Smooth muscle cell (in vitro differentiated cells): ENCODE measurements at regions not wholly inside any gene's neighbourhood (a gene's known extent, or its start where the extent isn't known, plus 50 kb on each side); places are given as distances from the start of the nearest gene placed in this dataset.

Experiments
- DNase-seq: peaks from one replicate; lab custom pipeline; 2025; ENCODE audit not compliant: unreplicated experiment; lab: John Stamatoyannopoulos, UW
- H2AFZ ChIP-seq: fragments of 200-600 bp; sonication (generic); 2 replicates; pipeline ENCODE4 v1.6.0; 2016; ENCODE audit warnings: antibody characterized with exemption, low read depth, mild to moderate bottlenecking
- H3F3A ChIP-seq: fragments of 200-600 bp; sonication (generic); 2 replicates; pipeline ENCODE4 v1.6.0; 2017; ENCODE audit warnings: antibody characterized with exemption, low read depth
- H3K27ac ChIP-seq: fragments of 200-600 bp; sonication (generic); 2 replicates; pipeline ENCODE4 v1.5.1; 2016; ENCODE audit warnings: low read depth, mild to moderate bottlenecking
- H3K27me3 ChIP-seq: fragments of 200-600 bp; sonication (generic); 2 replicates; pipeline ENCODE4 v1.6.1; 2016; ENCODE audit warnings: low read depth, mild to moderate bottlenecking
- H3K36me3 ChIP-seq: fragments of 200-600 bp; sonication (generic); 2 replicates; pipeline ENCODE4 v1.5.1; 2016; ENCODE audit warnings: low read depth
- H3K4me1 ChIP-seq: fragments of 200-600 bp; sonication (generic); 2 replicates; pipeline ENCODE4 v1.5.1; 2016; ENCODE audit warnings: low read depth
- H3K4me2 ChIP-seq: fragments of 200-600 bp; sonication (generic); 2 replicates; pipeline ENCODE4 v1.6.0; 2016; ENCODE audit warnings: mild to moderate bottlenecking
- H3K4me3 ChIP-seq: fragments of 200-600 bp; sonication (generic); 2 replicates; pipeline ENCODE4 v1.5.1; 2016; ENCODE audit warnings: mild to moderate bottlenecking
- H3K79me2 ChIP-seq: fragments of 200-600 bp; sonication (generic); 2 replicates; pipeline ENCODE4 v1.6.0; 2016; ENCODE audit warnings: low read depth, mild to moderate bottlenecking
- H3K9ac ChIP-seq: fragments of 200-600 bp; sonication (generic); 2 replicates; pipeline ENCODE4 v1.6.0; 2016; ENCODE audit warnings: low read depth
- H3K9me3 ChIP-seq: fragments of 200-600 bp; sonication (generic); replicated peaks from 2 replicates; pipeline ENCODE4 v1.5.1; 2016; ENCODE audit warnings: low read depth
- H4K20me1 ChIP-seq: fragments of 200-600 bp; sonication (generic); 2 replicates; pipeline ENCODE4 v1.6.0; 2016; ENCODE audit warnings: low read depth
- WGBS: methylation state at CpG from one replicate; pipeline ENCODE4 v1.1.7; 2016; ENCODE audit warnings: low lambda C conversion rate; 5-methylcytosine and 5-hydroxymethylcytosine counted together
- TF ChIP-seq, protein P1 (sequence below): fragments of 200-600 bp; sonication (generic); IDR thresholded peaks from 2 replicates; pipeline ENCODE4 v1.5.1; 2017; ENCODE audit warnings: borderline replicate concordance, mild to moderate bottlenecking, antibody characterized with exemption; ENCODE audit not compliant: insufficient read depth, poor library complexity, severe bottlenecking

DNA sequence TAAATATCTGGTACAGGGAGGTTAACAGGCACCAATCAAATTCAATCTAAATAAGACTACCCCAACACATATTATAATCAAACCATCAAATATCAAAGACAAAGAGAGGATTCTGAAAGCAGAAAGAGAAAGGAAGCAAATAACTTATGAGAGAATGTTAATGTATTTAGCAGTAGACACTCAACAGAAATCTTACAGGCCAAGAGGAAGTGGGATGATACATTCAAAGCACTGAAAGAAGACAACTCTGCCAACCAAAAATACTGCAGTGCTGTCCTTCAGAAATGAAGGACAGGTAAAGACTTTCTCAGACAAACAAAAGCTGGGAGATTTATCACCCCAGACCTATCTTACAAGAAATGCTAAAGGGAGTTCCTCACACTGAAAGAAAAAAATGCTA, 95.9 kb upstream of the PTHLH start:
- Histone ChIP-seq H3K4me2 (no peak overlapping the region), H3K79me2 (no peaks in the 10 kb centered on the region), H3F3A (no peaks in the 10 kb centered on the region), H2AFZ (peak overlapping the region; percentile 4), H4K20me1 (no peaks in the 10 kb centered on the region), H3K9ac (no peak overlapping the region), H3K4me3 (no peak overlapping the region), H3K9me3 (no peaks in the 10 kb centered on the region), H3K36me3 (no peaks in the 10 kb centered on the region), H3K27ac (peak overlapping the region; percentile 0), H3K4me1 (no peaks in the 10 kb centered on the region), H3K27me3 (no peaks in the 10 kb centered on the region)
- TF ChIP-seq, protein P1, sequence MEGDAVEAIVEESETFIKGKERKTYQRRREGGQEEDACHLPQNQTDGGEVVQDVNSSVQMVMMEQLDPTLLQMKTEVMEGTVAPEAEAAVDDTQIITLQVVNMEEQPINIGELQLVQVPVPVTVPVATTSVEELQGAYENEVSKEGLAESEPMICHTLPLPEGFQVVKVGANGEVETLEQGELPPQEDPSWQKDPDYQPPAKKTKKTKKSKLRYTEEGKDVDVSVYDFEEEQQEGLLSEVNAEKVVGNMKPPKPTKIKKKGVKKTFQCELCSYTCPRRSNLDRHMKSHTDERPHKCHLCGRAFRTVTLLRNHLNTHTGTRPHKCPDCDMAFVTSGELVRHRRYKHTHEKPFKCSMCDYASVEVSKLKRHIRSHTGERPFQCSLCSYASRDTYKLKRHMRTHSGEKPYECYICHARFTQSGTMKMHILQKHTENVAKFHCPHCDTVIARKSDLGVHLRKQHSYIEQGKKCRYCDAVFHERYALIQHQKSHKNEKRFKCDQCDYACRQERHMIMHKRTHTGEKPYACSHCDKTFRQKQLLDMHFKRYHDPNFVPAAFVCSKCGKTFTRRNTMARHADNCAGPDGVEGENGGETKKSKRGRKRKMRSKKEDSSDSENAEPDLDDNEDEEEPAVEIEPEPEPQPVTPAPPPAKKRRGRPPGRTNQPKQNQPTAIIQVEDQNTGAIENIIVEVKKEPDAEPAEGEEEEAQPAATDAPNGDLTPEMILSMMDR: no peak
- DNase-seq: no peak

DNA sequence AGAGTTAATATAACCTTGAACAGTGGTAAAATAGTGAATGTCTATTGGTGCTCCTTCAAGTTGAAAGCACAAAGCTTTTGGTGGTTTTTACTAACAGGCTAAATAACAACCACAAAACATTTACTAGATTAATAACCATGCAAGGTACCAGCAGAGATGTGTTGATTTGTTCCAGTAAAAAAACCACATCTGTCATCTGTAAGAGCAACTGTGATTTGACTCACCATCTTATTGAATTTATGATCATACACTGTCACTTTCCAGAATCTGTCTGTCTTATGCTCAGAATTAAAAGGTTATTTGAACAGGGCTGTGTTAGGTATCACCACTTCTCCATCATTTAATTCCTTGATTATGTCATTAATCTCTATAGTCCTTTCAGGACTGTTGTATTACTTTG, 107.0 kb upstream of the PTHLH start:
- H3K27me3 ChIP-seq: no peaks in the 10 kb centered on the region
- H3K27ac ChIP-seq: no peak overlapping the region
- TF ChIP-seq, protein P1: no peak
- H3K4me2 ChIP-seq: no peak overlapping the region
- H3K4me3 ChIP-seq: no peak overlapping the region
- H3F3A ChIP-seq: no peaks in the 10 kb centered on the region
- H2AFZ ChIP-seq: no peak overlapping the region
- no peaks in the 10 kb centered on the region for H3K79me2 ChIP-seq
- H3K9me3 ChIP-seq: no peaks in the 10 kb centered on the region
- H3K36me3 ChIP-seq: no peaks in the 10 kb centered on the region
- no peak overlapping the region for H3K9ac ChIP-seq
- no peaks in the 10 kb centered on the region for H3K4me1 ChIP-seq
- H4K20me1 ChIP-seq: no peaks in the 10 kb centered on the region
- DNase-seq: no peak

DNA sequence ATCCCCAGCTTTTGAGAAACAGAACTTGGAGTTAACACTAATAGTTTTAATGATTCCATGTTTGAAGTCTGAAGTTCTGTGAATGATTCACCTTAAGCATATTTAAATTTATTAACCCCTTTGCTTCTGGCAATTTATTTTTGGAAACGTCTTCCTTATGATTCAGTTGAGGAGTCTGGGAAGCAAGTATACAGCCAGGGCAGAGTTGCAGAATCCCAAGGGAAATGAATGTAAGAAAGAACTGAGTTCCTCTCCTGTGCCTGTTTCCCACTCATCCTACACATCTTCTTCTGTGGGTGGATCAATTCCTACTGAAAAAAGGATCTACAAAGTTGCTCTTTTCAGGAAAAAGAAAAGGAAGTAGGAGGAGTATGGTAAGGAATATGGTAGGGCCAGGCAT, 108.2 kb upstream of the CCDC91 start:
- Histone ChIP-seq H3K4me1 (no peaks in the 10 kb centered on the region), H3K27ac (no peak overlapping the region), H3K9me3 (no peaks in the 10 kb centered on the region), H3K4me2 (no peak overlapping the region), H2AFZ (no peak overlapping the region), H3K4me3 (no peak overlapping the region), H3K9ac (no peak overlapping the region), H3K27me3 (no peaks in the 10 kb centered on the region), H3K36me3 (no peaks in the 10 kb centered on the region), H3F3A (no peaks in the 10 kb centered on the region), H4K20me1 (no peaks in the 10 kb centered on the region), H3K79me2 (no peaks in the 10 kb centered on the region)
- TF ChIP-seq, protein P1: no peak
- DNase-seq: no peak
- 57% methylated on average over 1 of the region's 1 CpG for WGBS

DNA sequence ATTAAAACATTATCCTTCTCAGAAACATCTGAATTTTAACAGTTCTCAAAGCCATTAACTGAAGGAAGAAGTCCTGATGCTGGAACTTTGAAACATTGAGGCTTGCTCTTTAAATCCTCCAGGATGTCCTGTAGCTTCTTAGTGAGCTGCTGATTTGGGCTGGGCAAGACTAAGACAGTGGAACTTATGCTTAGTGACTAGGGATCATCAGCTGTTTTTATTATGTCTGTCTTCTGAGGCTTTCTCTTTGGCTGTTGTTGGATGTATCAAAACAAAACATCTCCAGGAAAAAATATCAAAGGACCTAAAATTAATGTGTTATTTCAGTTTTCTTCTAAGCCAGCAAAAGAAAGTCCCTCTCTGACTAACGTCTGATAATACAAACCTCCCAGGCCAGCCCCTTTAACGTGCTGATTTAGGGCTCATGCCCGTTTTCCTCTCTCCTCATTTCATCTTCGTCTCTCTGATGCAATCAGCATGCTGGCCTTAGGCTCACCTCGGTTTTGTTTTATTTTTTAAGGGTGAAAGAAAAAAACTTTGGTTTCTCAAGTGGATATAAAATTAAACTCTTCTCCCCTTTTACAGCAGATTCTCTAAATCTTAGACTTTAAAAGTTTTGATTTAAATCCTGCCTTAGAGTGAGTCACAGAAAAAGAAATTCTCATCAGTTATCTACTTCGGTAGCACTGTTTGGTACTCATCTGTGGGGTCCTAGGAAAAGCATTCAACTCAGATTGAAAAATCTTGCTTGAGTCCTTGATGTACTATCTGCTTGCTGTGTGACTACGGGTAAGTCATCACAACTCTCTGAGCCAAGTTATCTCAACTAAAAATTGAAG, 106.2 kb upstream of the CCDC91 start:
- TF ChIP-seq, protein P1: no peak
- Histone ChIP-seq H3K9ac (no peak overlapping the region), H3K4me2 (peak overlapping the region; percentile 52), H3K79me2 (no peaks in the 10 kb centered on the region), H3K27ac (peak overlapping the region; percentile 17), H3F3A (no peaks in the 10 kb centered on the region), H3K4me1 (peaks cover 5% of the 10 kb centered on the region), H3K9me3 (no peaks in the 10 kb centered on the region), H2AFZ (peak overlapping the region; percentile 73), H3K4me3 (no peak overlapping the region), H3K27me3 (no peaks in the 10 kb centered on the region), H3K36me3 (no peaks in the 10 kb centered on the region), H4K20me1 (no peaks in the 10 kb centered on the region)
- no peak for DNase-seq
- 40% methylated on average over 7 of the region's 7 CpGs for WGBS
